HG02571 (cell line): ENCODE measurements at regions not wholly inside any gene's neighbourhood (a gene's known extent, or its start where the extent isn't known, plus 50 kb on each side); places are given as distances from the start of the nearest gene placed in this dataset.
"Not testable (repeated sequence)": the region's sequence is repeated elsewhere in the genome, so short reads cannot be mapped to it uniquely, and the experiment has no call there.

ENCODE experiments used
- ATAC-seq: cut with Tn5 transposase; IDR thresholded peaks from one replicate; pipeline ENCODE4 v1.9.1; 2021; ENCODE audit warnings: mild to moderate bottlenecking, moderate library complexity; ENCODE audit not compliant: unreplicated experiment

GRCh38 chr16:29222615-29223014 is 183.9 kb downstream of the NPIPB11 start:
- ATAC-seq, result not testable (repeated sequence)

- not testable (repeated sequence) for ATAC-seq
Measured at GRCh38 chr16:29222008-29222407, 184.5 kb downstream of the NPIPB11 start.

GRCh38 chr16:29221281-29221955 is 185.1 kb downstream of the NPIPB11 start:
- ATAC-seq, result not testable (repeated sequence)

- not testable (repeated sequence) for ATAC-seq
Measured at GRCh38 chr16:29220647-29221191, 185.8 kb downstream of the NPIPB11 start.

- not testable (repeated sequence) for ATAC-seq
Measured at GRCh38 chr16:29219966-29220646, 186.4 kb downstream of the NPIPB11 start.

- ATAC-seq, result not testable (repeated sequence)
Measured at GRCh38 chr16:29219562-29219961, 186.9 kb downstream of the NPIPB11 start.

GRCh38 chr16:29218649-29219048 is 187.9 kb downstream of the NPIPB11 start:
- ATAC-seq, result not testable (repeated sequence)

- not testable (repeated sequence) for ATAC-seq
Measured at GRCh38 chr16:29218171-29218570, 188.3 kb downstream of the NPIPB11 start.

- not testable (repeated sequence) for ATAC-seq
Measured at GRCh38 chr16:29217752-29218126, 188.8 kb downstream of the NPIPB11 start.

- not testable (repeated sequence) for ATAC-seq
Measured at GRCh38 chr16:29217104-29217751, 189.3 kb downstream of the NPIPB11 start.

GRCh38 chr16:29213770-29214169 is 192.7 kb downstream of the NPIPB11 start:
- ATAC-seq, result not testable (repeated sequence)

GRCh38 chr16:29213251-29213650 is 193.3 kb downstream of the NPIPB11 start:
- not testable (repeated sequence) for ATAC-seq

GRCh38 chr16:29212084-29213027 is 194.2 kb downstream of the NPIPB11 start:
- ATAC-seq, result not testable (repeated sequence)

- not testable (repeated sequence) for ATAC-seq
Measured at GRCh38 chr16:29211456-29211855, 195.1 kb downstream of the NPIPB11 start.

- ATAC-seq, result not testable (repeated sequence)
Measured at GRCh38 chr16:29210299-29211150, 196.0 kb downstream of the NPIPB11 start.

GRCh38 chr16:29206120-29206519 is 200.4 kb downstream of the NPIPB11 start:
- ATAC-seq, result not testable (repeated sequence)

- ATAC-seq, result not testable (repeated sequence)
Measured at GRCh38 chr16:29205151-29205550, 201.4 kb downstream of the NPIPB11 start.

GRCh38 chr16:29204806-29205135 is 201.7 kb downstream of the NPIPB11 start:
- no peak for ATAC-seq
